ENCODE measurements at regions not wholly inside any gene's neighbourhood (a gene's known extent, or its start where the extent isn't known, plus 50 kb on each side); places are given as distances from the start of the nearest gene placed in this dataset.
"Not testable (repeated sequence)": the region's sequence is repeated elsewhere in the genome, so short reads cannot be mapped to it uniquely, and the experiment has no call there.

DNA sequence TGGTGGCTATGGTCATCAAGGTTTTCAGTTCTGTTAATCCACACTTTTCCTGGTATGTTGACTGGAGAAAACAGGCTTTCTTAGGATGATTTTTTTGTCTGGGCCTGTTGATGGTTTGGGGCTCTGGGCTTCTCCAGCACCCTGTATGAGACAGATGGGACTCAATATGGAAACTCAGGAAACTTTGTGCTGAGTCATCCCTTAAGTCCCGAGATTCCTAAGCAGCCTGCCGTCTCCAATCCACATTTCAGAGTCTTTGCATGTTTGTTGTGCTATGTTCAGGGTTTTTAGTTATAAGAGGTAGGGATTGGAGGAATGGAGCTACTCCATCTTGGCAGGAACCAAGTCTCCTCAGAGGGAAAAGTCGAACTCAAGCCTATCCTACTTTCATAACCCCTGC, 253.3 kb upstream of the FOXF1 start:
- DNase-seq (ENCODE audit: low read depth, low spot score): no peak

DNA sequence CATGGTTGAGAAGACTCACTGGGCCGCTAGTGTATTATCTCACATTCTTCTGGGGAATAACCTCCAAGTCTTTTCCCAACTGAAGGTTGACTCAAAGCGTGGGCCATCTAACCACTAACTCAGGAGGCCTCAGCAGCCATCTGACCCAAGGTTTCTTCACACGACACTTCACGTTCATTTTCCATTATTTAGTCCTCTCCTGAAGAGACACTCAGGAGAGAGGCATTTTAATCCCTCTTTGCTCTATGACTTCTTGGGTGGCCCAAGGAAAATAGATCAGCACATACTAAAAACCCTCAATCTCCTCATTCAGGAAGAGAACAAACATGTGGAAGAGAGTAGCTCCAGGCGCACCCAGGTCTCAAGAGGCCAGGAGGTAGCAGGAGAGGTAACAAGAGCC, 252.8 kb upstream of the FOXF1 start:
- DNase-seq (ENCODE audit: low read depth, low spot score): no peak

- no peak for DNase-seq (ENCODE audit: low read depth, low spot score)
Measured at GRCh38 chr16:86258713-86259112, 251.6 kb upstream of the FOXF1 start.

DNA sequence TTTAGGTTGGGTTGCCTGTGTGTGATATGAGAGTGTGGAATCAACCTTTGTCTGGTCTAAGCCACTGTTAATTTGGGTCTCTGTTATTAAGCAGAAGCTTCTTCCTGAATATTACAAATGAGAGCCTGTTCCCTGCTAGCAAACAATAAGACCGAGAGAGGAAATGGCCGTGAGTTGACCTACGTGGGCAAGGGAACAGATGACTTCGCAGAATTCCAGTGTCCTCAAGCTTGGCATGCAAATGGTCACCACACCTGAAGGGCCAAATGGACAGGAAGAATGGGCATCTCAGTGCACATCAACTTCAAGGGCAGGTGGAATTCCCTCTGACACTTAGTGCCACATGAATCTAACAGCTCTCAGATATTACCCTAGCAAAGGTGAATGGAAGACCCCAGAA, 250.8 kb upstream of the FOXF1 start:
- DNase-seq (ENCODE audit: low read depth, low spot score): no peak

DNA sequence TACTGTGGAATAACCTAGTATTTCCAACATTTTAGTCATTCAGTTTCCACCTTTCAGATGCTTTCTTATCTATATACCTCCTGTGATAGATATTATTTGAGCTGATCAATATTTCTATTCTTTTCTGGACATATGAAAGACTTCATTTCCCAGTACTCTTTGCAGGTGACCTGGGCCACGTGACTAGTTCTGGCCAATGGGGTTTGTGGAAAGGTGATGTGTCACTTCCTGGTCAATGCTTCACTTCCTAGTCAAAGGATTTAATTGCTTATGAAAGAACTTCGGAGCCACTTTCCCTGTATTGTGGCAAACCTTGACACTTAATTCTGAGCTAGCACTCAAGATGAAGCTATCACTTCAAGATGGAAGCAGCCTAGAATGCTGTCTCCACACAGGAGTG, 248.9 kb upstream of the FOXF1 start:
- no peak for DNase-seq (ENCODE audit: low read depth, low spot score)

- not testable (repeated sequence) for DNase-seq (ENCODE audit: low read depth, low spot score)
Measured at GRCh38 chr16:86267657-86268056, 242.7 kb upstream of the FOXF1 start.

GRCh38 chr16:86270696-86271095, 239.6 kb upstream of the FOXF1 start:
- no peak for DNase-seq (ENCODE audit: low read depth, low spot score)

DNA sequence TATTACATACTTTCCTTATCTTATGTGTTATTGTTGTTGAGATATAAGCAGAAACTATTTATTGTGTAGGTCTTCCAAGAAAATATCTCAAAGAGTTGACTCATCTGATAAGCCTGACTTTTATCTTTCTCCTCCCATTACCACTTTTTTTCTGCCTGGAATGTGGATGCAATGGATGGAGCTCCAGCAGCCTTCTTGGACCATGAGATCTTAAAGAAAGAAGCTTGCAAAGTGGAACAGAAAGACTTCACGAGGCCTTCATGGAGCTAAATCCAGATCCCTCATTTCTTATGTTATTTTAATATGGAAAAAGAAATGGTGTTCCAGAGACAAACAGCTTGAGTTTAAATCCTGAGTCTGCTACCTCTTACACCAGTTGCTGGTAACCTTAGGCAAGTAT, 237.6 kb upstream of the FOXF1 start:
- DNase-seq (ENCODE audit: low read depth, low spot score): no peak

DNA sequence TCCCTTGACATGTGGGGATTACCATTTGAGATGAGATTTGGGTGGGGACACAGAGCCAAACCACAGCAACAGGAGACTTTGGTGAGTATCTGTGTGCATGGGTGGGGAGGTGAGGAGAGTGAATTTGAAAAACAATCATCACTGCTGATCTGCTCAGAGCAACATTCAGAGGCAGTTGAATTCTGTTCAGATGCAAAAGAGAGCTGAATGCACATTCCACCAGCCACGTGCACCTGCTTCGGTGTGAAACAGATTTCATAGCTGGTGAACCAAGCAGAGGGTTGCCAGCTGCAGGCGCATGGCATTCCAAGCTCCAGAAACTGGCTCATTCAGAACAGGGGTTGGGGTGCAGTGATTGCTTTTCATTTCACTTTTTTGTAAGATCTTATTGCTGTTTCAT, 233.1 kb upstream of the FOXF1 start:
- no peak for DNase-seq (ENCODE audit: low read depth, low spot score)

DNA sequence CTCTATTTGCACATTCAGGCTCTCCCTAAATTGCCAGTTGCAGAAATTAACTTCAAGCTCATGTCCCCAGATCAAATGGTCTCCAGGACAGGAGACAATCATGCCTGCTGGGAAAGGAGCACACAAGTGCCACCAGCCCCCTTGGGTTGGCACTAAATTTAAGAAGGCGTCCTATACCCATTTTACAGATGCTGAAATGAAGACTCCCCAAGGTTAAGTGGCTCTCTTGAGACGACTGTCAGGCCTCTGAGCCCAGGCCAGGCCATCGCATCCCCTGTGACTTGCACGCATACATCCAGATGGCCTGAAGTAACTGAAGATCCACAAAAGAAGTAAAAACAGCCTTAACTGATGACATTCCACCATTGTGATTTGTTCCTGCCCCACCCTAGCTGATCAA, 232.5 kb upstream of the FOXF1 start:
- DNase-seq (ENCODE audit: low read depth, low spot score): not testable (repeated sequence)

DNA sequence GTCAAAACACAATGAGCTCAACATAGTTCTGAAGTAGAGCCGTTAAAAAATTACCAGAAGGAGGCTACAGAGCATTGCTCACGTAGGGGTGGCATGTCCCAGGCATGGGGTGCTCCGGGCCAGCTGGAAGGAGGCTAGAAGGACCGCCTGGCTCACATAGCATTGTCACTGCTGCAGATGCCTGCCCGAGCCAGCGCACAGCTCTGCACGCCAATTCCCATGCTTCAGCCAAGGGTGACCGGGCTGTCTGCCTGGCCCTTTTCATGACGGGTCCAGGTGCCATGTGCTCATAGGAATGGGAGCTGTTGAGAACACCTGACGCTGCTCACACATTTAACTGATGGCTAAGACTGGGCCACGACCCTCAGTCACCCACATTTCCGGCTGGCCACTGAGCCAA, 228.9 kb upstream of the FOXF1 start:
- DNase-seq (ENCODE audit: low read depth, low spot score): no peak

GRCh38 chr16:86283944-86284343, 226.4 kb upstream of the FOXF1 start:
- DNase-seq (ENCODE audit: low read depth, low spot score): no peak

- no peak for DNase-seq (ENCODE audit: low read depth, low spot score)
Measured at GRCh38 chr16:86285421-86285820, 224.9 kb upstream of the FOXF1 start.

DNA sequence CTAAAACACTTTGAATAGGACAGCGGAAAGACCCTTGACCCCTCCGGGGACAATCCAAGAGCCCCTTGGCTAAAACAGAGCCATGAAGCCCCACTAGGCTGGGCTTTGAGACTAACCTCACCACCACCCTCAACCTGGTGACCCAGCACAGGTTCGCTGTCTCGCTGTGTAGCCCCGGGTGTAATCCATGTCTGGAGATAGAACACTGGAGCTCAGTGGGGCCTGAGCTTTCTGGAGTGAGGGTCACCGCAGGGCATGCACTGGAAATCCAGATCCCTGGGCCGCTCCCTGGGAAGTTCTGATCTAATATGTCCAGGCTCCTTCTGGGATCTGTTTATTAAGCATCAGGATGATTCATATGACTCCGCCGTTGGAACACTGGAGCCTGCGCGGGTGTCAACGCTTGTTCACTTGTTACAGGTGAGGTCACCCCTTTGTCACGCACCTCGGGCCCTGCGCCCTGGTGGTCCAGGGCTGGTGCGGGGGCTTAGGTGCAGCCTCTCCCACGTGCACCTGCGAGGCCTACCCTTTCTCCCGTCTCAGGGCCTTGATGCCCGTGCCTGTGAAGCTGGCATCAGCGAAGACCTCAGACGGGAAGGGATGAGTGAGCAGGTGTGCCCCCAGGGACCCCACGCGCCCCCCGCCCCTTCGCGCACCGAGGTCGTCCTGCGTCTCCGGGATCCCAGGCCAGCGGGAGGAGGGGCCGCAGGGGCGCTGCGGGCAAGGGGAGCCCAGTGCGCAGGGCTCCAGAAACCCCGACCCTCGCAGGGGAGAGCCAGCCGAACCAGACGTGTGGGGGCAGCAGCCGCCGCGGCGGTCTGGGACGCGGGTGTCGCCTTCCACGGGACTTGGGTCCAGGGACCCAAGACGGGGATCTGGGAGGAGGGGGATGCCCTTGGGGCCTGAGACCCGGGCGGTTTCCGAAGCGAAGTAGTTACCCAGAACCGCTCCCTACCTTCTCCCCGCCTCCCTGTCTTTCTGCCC, 224.1 kb upstream of the FOXF1 start:
- no peak for DNase-seq (ENCODE audit: low read depth, low spot score)

GRCh38 chr16:86286991-86287663, 223.2 kb upstream of the FOXF1 start:
- DNase-seq (ENCODE audit: low read depth, low spot score): no peak

- DNase-seq (ENCODE audit: low read depth, low spot score): no peak
Measured at GRCh38 chr16:86287664-86288201, 222.6 kb upstream of the FOXF1 start.

GRCh38 chr16:86288716-86289294, 221.5 kb upstream of the FOXF1 start:
- no peak for DNase-seq (ENCODE audit: low read depth, low spot score)

GRCh38 chr16:86289304-86289703, 221.0 kb upstream of the FOXF1 start:
- DNase-seq (ENCODE audit: low read depth, low spot score): no peak

DNA sequence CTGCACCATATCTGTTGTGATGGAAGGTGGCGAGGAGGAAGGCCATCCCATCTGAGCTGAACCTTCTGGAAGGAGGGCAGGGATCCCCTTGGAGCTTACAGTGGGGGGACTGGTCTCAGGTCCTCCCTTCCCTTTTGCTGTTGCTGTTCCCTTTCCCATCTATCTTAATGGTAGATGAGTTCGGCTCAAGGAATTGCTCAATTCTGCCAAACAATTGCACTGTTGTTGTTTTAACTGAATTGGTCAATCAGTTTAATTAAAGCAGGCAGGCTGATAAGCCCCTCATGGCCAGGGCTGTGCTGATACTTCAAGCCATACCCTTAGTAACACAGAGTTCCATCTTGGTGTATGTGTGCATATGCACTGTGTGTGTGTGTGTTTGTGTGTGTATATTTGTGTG, 220.4 kb upstream of the FOXF1 start:
- DNase-seq (ENCODE audit: low read depth, low spot score): no peak

- no peak for DNase-seq (ENCODE audit: low read depth, low spot score)
Measured at GRCh38 chr16:86291491-86291890, 218.8 kb upstream of the FOXF1 start.

DNA sequence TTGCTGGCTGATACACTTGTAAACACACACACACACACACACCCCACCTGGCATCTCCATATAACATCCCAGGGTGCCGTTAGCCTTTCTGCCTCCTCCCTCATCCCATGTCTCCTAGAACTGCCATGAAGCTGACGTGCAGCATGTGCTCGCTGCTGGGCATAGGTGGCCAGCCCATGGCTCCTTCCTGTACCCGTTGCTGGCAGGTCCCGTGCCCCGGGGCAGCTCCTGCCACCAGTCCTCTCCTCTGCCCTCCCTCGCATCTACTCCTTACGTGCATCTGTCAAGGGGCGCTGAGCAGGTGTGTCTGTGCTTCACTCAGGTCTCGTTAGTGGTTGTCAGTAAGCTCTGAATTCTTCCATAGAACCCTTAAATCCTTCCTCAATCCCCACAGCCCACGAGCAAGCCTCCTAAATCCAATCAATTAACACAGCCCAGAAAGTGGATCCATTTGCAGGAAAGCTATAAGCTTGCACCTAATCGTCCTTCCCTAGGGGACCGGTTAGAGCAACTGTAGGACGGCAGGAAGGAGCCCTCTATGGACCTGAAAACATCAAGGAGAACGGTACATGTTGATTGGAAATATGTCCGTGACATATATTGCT, 218.1 kb upstream of the FOXF1 start:
- no peak for DNase-seq (ENCODE audit: low read depth, low spot score)

DNA sequence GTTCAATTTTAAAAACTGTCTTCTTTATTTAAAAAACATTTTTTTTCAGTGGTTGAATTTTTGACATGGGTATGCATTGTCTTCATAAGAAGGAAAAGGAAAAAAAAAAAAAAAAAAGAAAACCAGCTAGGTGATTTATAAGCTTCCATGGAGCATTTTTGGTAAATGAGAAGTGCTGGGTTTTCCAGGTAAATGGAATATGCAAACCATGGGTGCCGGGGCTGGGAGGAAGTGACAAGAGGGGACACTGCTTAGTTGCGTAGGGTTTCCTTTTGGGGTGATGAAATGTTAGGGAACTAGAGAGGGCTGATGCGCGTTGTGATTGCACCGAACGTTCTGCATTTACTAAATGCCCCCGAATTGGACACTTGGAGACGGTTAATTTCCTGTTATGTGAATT, 217.4 kb upstream of the FOXF1 start:
- DNase-seq (ENCODE audit: low read depth, low spot score): no peak

Measured in astrocyte of the hippocampus (primary cell).